IPS-20b (cell line): ENCODE measurements at regions not wholly inside any gene's neighbourhood (a gene's known extent, or its start where the extent isn't known, plus 50 kb on each side); places are given as distances from the start of the nearest gene placed in this dataset.

Experiments
- H3K27ac ChIP-seq: one replicate; pipeline ENCODE4 v1.5.1; 2013; ENCODE audit warnings: low read length
- H3K27me3 ChIP-seq: 2 replicates; pipeline ENCODE4 v1.6.1; 2013; ENCODE audit warnings: mild to moderate bottlenecking, low read length, inconsistent platforms; ENCODE audit not compliant: insufficient read depth
- H3K36me3 ChIP-seq: 2 replicates; pipeline ENCODE4 v1.6.1; 2013; ENCODE audit warnings: low read depth, mild to moderate bottlenecking, inconsistent platforms, low read length, moderate library complexity; ENCODE audit not compliant: insufficient read depth
- H3K4me1 ChIP-seq: 2 replicates; pipeline ENCODE4 v1.6.1; 2013; ENCODE audit warnings: mild to moderate bottlenecking, control low read depth, inconsistent platforms, low read length, moderate library complexity; ENCODE audit not compliant: insufficient read depth
- H3K4me3 ChIP-seq: 2 replicates; pipeline ENCODE4 v1.5.1; 2013; ENCODE audit warnings: mild to moderate bottlenecking, low read length, inconsistent platforms
- H3K9ac ChIP-seq: 2 replicates; pipeline ENCODE4 v1.6.1; 2013; ENCODE audit warnings: low read depth, mild to moderate bottlenecking, inconsistent platforms, low read length, moderate library complexity
- H3K9me3 ChIP-seq: 2 replicates; pipeline ENCODE4 v1.6.1; 2013; ENCODE audit warnings: mild to moderate bottlenecking, low read depth, low read length, inconsistent platforms; ENCODE audit not compliant: insufficient read depth

- Histone ChIP-seq H3K4me3 (no peak overlapping the region), H3K9ac (no peak overlapping the region), H3K27ac (no peak overlapping the region), H3K27me3 (no peaks in the 10 kb centered on the region), H3K9me3 (peaks cover 10% of the 10 kb centered on the region), H3K36me3 (no peaks in the 10 kb centered on the region), H3K4me1 (no peaks in the 10 kb centered on the region)
Observed at GRCh38 chr11:128181088-128181480, 406.3 kb downstream of the ETS1 start.

DNA sequence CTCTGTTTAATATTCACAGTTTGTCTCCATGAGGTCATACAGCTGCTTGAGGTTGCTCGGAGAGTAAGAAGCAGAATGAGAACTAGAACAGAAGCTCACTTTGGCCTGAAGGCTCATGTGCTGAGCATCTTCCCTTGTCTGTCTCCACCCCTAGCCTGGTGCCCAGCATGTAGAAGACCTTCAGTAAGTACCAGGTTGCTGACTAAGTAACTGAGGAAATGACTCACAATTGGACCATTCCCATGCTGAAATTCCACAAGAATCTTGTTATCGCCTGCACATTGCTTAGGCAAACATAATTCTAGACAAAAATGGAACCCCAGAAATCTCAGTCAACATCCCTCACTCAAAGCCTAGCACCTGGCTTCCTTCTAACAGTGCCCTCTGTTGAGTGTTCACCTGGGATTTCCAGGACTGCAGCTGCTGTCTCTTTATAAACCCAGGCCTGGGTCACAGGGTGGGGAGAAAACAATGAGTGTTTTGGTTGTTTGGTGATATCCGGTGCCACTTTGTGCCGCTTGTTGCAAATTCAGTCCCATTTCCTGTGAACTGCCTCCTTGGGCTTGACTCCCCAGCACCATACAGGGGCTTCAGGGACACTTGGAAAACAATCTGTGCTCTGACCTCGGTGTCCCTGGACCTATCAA, 406.8 kb downstream of the ETS1 start:
- Histone ChIP-seq H3K27me3 (no peaks in the 10 kb centered on the region), H3K4me1 (no peaks in the 10 kb centered on the region), H3K9me3 (peaks cover 10% of the 10 kb centered on the region), H3K27ac (no peak overlapping the region), H3K9ac (no peak overlapping the region), H3K36me3 (no peaks in the 10 kb centered on the region), H3K4me3 (no peak overlapping the region)

DNA sequence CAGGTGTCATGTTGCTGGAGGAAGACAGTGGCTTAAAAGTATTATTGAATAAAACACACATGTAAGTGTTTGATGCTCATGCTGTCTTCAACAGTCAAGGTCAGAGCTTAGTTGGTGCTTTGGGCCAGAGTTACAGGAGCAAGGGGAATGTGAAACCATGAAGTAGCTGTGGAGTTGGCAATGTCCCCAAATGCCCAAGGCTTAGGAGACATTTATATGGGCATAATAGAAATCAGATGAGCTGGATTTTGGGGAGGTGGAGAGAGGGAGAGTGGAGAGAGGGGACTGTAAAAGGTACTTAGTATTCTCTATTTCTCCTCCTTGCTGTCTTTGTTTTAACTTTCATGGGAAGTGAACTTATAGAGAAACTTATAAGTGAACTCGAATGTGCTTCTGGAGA, 407.8 kb downstream of the ETS1 start:
- no peaks in the 10 kb centered on the region for H3K36me3 ChIP-seq
- H3K9me3 ChIP-seq: no peaks in the 10 kb centered on the region
- peaks cover 5% of the 10 kb centered on the region for H3K4me1 ChIP-seq
- H3K27me3 ChIP-seq: no peaks in the 10 kb centered on the region
- no peak overlapping the region for H3K27ac ChIP-seq
- H3K9ac ChIP-seq: no peak overlapping the region
- H3K4me3 ChIP-seq: no peak overlapping the region

DNA sequence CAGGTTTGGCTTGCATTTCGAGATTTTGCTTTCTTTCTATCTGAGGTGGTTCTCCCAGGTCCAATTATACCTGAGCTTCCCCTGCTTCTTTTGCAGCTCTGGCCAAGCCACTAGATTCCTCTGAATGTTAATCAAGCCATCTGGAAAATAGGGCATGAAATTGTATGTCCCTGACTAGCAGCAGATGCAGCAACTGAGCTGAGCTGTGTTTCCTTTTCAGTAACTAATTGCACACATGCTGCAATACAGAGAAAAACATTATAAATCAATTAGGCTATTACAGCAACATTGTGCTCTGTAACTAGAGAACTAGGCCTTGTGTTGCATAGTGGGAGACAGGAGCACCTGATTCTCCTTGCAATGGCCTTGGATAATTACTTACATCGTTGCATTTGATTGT, 408.3 kb downstream of the ETS1 start:
- Histone ChIP-seq H3K36me3 (no peaks in the 10 kb centered on the region), H3K27me3 (no peaks in the 10 kb centered on the region), H3K9me3 (no peaks in the 10 kb centered on the region), H3K9ac (no peak overlapping the region), H3K4me1 (peaks cover 9% of the 10 kb centered on the region), H3K27ac (no peak overlapping the region), H3K4me3 (no peak overlapping the region)

GRCh38 chr11:128174465-128175291, 412.7 kb downstream of the ETS1 start:
- H3K27ac ChIP-seq: no peak overlapping the region

DNA sequence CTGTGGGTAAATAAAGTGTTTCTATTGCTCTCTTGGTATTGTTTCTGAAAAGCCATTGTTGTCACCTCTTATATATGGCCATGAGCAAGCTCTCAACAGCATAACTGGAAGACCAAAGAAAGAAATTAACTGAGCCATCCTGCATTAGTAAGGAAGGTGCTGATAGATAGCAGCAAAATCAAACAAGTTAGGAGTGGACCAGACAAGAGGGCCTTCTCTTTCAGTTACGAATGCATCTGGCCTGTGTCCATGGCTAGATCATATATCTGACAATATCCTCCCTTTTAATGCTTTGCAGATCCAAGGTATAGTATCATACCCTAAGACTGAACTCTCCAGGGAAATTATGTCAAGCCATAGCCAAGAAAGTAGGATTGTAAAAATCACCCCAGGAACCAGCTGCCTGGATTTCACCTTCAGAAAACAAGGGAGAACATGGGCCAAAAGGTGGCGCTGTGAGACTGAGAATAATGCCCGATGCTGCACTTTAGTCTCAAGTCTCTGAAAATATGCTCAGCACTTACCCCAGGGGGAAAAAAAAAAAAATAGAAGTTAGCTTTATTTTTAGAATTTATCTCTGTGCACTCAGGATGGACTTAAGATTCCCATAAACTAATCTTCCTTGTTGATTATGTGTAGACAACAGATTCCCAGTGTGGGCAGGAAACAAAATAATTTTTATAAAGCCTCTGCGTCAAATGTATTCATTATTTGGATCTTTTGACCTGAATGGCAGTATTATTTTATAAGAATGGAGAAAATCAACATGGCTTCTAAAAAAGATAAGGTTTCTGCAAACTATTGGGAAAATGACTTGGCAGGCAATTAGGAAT, 415.1 kb downstream of the ETS1 start:
- no peaks in the 10 kb centered on the region for H3K9me3 ChIP-seq
- H3K27ac ChIP-seq: no peak overlapping the region
- no peaks in the 10 kb centered on the region for H3K36me3 ChIP-seq
- no peaks in the 10 kb centered on the region for H3K27me3 ChIP-seq
- H3K4me1 ChIP-seq: peaks cover 9% of the 10 kb centered on the region
- no peak overlapping the region for H3K9ac ChIP-seq
- H3K4me3 ChIP-seq: no peak overlapping the region

More at GRCh38 chr11:128174465-128175291, 412.7 kb downstream of the ETS1 start:
- no peaks in the 10 kb centered on the region for H3K36me3 ChIP-seq
- no peak overlapping the region for H3K4me3 ChIP-seq
- H3K4me1 ChIP-seq: peaks cover 9% of the 10 kb centered on the region
- H3K27me3 ChIP-seq: no peaks in the 10 kb centered on the region
- H3K9me3 ChIP-seq: no peaks in the 10 kb centered on the region
- H3K9ac ChIP-seq: no peak overlapping the region

GRCh38 chr11:128171506-128171905, 415.9 kb downstream of the ETS1 start:
- Histone ChIP-seq H3K27me3 (no peaks in the 10 kb centered on the region), H3K27ac (no peak overlapping the region), H3K9me3 (no peaks in the 10 kb centered on the region), H3K36me3 (no peaks in the 10 kb centered on the region), H3K4me1 (peaks cover 9% of the 10 kb centered on the region), H3K4me3 (no peak overlapping the region), H3K9ac (no peak overlapping the region)

GRCh38 chr11:128165572-128165971, 421.8 kb downstream of the ETS1 start:
- no peaks in the 10 kb centered on the region for H3K9me3 ChIP-seq
- no peak overlapping the region for H3K4me3 ChIP-seq
- H3K9ac ChIP-seq: no peak overlapping the region
- H3K27me3 ChIP-seq: no peaks in the 10 kb centered on the region
- H3K27ac ChIP-seq: no peak overlapping the region
- H3K4me1 ChIP-seq: no peaks in the 10 kb centered on the region
- H3K36me3 ChIP-seq: no peaks in the 10 kb centered on the region

DNA sequence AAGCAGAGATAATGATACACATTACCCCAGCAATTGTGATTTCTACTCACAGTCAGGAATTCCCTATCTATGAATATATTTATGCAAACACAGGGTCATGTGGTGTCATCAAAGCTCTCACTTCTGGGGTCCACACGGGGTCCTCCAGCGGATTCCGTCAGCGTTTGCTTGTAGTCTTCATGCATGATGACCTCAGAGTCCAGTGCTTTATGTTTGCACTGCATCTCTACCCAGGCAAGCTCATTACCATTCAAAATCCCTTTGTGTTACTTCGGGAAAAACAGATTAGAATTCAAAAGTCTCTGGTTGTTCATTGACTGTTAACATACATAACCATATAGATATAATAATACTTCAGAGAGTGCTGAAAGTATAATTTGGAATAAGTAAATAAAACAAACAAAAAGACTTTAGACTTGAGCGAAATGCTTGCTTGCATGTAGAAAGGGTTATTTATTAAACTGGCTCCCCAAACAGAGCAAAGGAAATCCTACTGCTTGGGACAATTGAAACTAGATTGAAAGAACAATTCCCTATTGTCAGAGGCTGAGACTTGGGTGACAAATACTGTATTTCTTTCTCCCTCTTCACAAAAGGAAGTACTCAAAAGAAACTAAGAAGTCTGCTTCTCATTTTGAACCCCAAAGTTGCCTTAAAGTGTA, 423.1 kb downstream of the ETS1 start:
- Histone ChIP-seq H3K9me3 (no peaks in the 10 kb centered on the region), H3K4me3 (no peak overlapping the region), H3K36me3 (no peaks in the 10 kb centered on the region), H3K9ac (no peak overlapping the region), H3K4me1 (no peaks in the 10 kb centered on the region), H3K27me3 (no peaks in the 10 kb centered on the region), H3K27ac (no peak overlapping the region)

DNA sequence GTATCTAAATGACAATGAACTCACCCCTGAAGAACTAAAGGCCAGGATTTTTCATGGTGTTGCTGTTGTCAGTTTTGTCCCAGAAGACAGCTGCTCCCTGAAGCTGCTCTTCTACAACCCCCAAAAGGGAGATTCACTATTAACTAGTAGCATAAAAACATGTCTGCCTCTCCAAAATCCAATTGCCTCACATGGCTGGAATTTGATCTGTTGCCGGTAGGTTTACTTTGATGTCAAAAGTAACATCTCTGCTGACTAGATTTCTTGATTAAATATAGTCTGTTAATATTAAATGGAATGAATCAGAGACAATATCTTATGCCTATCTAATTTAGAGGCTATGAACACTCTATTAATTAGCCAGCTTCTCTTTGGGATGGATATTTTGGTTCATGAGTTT, 425.4 kb downstream of the ETS1 start:
- Histone ChIP-seq H3K27ac (no peak overlapping the region), H3K27me3 (no peaks in the 10 kb centered on the region), H3K9ac (no peak overlapping the region), H3K4me3 (no peak overlapping the region), H3K9me3 (no peaks in the 10 kb centered on the region), H3K36me3 (no peaks in the 10 kb centered on the region), H3K4me1 (no peaks in the 10 kb centered on the region)

GRCh38 chr11:128161436-128161835, 425.9 kb downstream of the ETS1 start:
- H3K9me3 ChIP-seq: no peaks in the 10 kb centered on the region
- H3K9ac ChIP-seq: no peak overlapping the region
- no peak overlapping the region for H3K4me3 ChIP-seq
- H3K27me3 ChIP-seq: no peaks in the 10 kb centered on the region
- H3K4me1 ChIP-seq: no peaks in the 10 kb centered on the region
- no peaks in the 10 kb centered on the region for H3K36me3 ChIP-seq
- no peak overlapping the region for H3K27ac ChIP-seq
